GM19025 (cell line): ENCODE measurements at regions not wholly inside any gene's neighbourhood (a gene's known extent, or its start where the extent isn't known, plus 50 kb on each side); places are given as distances from the start of the nearest gene placed in this dataset.
A peak's percentile ranks its signal among the peaks of the same experiment; 100 is the strongest.
"Not testable (repeated sequence)": the region's sequence is repeated elsewhere in the genome, so short reads cannot be mapped to it uniquely, and the experiment has no call there.

Experiments used
- ATAC-seq: cut with Tn5 transposase; IDR thresholded peaks from one replicate; pipeline ENCODE4 v1.9.1; 2021; ENCODE audit warnings: mild to moderate bottlenecking, low read depth, moderate library complexity; ENCODE audit not compliant: unreplicated experiment

- no peak for ATAC-seq
These were observed 566.6 kb upstream of the NR5A2 start for GRCh38 chr1:199460933-199461332.

GRCh38 chr1:199463521-199464127 lies 563.9 kb upstream of the NR5A2 start:
- ATAC-seq = no peak

GRCh38 chr1:199466961-199467360 lies 560.5 kb upstream of the NR5A2 start:
- no peak for ATAC-seq

- no peak for ATAC-seq
These were observed 555.5 kb upstream of the NR5A2 start for GRCh38 chr1:199472018-199472417.

GRCh38 chr1:199472978-199473377 lies 554.5 kb upstream of the NR5A2 start:
- ATAC-seq = no peak

GRCh38 chr1:199474738-199475137 lies 552.8 kb upstream of the NR5A2 start:
- no peak for ATAC-seq

- no peak for ATAC-seq
These were observed 545.1 kb upstream of the NR5A2 start for GRCh38 chr1:199482426-199482825.

GRCh38 chr1:199489594-199489993 lies 537.9 kb upstream of the NR5A2 start:
- no peak for ATAC-seq

- no peak for ATAC-seq
These were observed 536.6 kb upstream of the NR5A2 start for GRCh38 chr1:199490769-199491527.

GRCh38 chr1:199495432-199495831 lies 532.1 kb upstream of the NR5A2 start:
- no peak for ATAC-seq

GRCh38 chr1:199498802-199499201 lies 528.7 kb upstream of the NR5A2 start:
- not testable (repeated sequence) for ATAC-seq

GRCh38 chr1:199508072-199508471 lies 519.4 kb upstream of the NR5A2 start:
- ATAC-seq = no peak

- ATAC-seq = no peak
These were observed 518.9 kb upstream of the NR5A2 start for GRCh38 chr1:199508653-199509052.

GRCh38 chr1:199509456-199509855 lies 518.1 kb upstream of the NR5A2 start:
- ATAC-seq = no peak

GRCh38 chr1:199510314-199510713 lies 517.2 kb upstream of the NR5A2 start:
- peak; percentile 73 for ATAC-seq

- ATAC-seq = no peak
These were observed 515.3 kb upstream of the NR5A2 start for GRCh38 chr1:199512037-199512710.

GRCh38 chr1:199515261-199515660 lies 512.2 kb upstream of the NR5A2 start:
- ATAC-seq = no peak

GRCh38 chr1:199522338-199522737 lies 505.2 kb upstream of the NR5A2 start:
- no peak for ATAC-seq

- ATAC-seq = no peak
These were observed 504.6 kb upstream of the NR5A2 start for GRCh38 chr1:199522936-199523335.

- ATAC-seq = no peak
These were observed 498.2 kb upstream of the NR5A2 start for GRCh38 chr1:199529324-199529723.

GRCh38 chr1:199533361-199533760 lies 494.1 kb upstream of the NR5A2 start:
- ATAC-seq = not testable (repeated sequence)

- peak; percentile 35 for ATAC-seq
These were observed 481.7 kb upstream of the NR5A2 start for GRCh38 chr1:199545780-199546179.
